Suprapubic skin (tissue), 4 donors: ENCODE measurements at regions not wholly inside any gene's neighbourhood (a gene's known extent, or its start where the extent isn't known, plus 50 kb on each side); places are given as distances from the start of the nearest gene placed in this dataset.

Experiments used
- DNase-seq, 2 donors: peaks; one replicate each; pipeline ENCODE4 v3.0.0-alpha.2; 2019; ENCODE audit warnings: low spot score in 2 of 2
- H3K27ac ChIP-seq: fragments of 200-600 bp; sonication (generic); one replicate; pipeline ENCODE4 v1.5.1; 2019
- H3K27me3 ChIP-seq: fragments of 200-600 bp; sonication (generic); one replicate; pipeline ENCODE4 v1.5.1; 2019
- H3K36me3 ChIP-seq: fragments of 200-600 bp; sonication (generic); one replicate; pipeline ENCODE4 v1.5.1; 2019
- H3K4me1 ChIP-seq: fragments of 200-600 bp; sonication (generic); one replicate; pipeline ENCODE4 v1.5.1; 2019
- H3K4me3 ChIP-seq: fragments of 200-600 bp; sonication (generic); one replicate; pipeline ENCODE4 v1.5.1; 2019; ENCODE audit warnings: mild to moderate bottlenecking
- H3K9me3 ChIP-seq: fragments of 200-600 bp; sonication (generic); one replicate; pipeline ENCODE4 v1.5.1; 2019
- EP300 ChIP-seq: sonication (generic); formaldehyde crosslinking; IDR thresholded peaks from one replicate; pipeline ENCODE4 v1.6.1; 2017; ENCODE audit warnings: antibody characterized with exemption
- POLR2A ChIP-seq, 2 donors: fragments of 450-650 bp; IDR thresholded peaks; one replicate each; pipeline ENCODE4 v1.6.1; 2017; ENCODE audit warnings: antibody characterized with exemption in 2 of 2, mild to moderate bottlenecking in 2 of 2, moderate library complexity in 2 of 2
- POLR2AphosphoS5 ChIP-seq, 3 donors: sonication (generic); formaldehyde crosslinking; IDR thresholded peaks; one replicate each; pipeline ENCODE4 v1.6.1; 2017; ENCODE audit warnings: antibody characterized with exemption in 3 of 3
- WGBS: methylation state at CpG from one replicate; pipeline ENCODE4 v1.1.5; 2018; 5-methylcytosine and 5-hydroxymethylcytosine counted together
- TF ChIP-seq, protein P1 (sequence below), 2 donors: fragments of 200-600 bp in 1 of 2; fragments of 450-650 bp in 1 of 2; sonication (generic) in 1 of 2; IDR thresholded peaks; one replicate each; pipeline ENCODE4 v1.5.1; 2016 to 2019; ENCODE audit warnings: antibody characterized with exemption in 2 of 2, mild to moderate bottlenecking in 1 of 2, moderate library complexity in 1 of 2

GRCh38 chr6:169921217-169921616, 169.8 kb downstream of the ERMARD start:
- Histone ChIP-seq H3K36me3 (no peaks in the 10 kb centered on the region), H3K9me3 (no peaks in the 10 kb centered on the region), H3K4me3 (no peak overlapping the region), H3K27ac (no peak overlapping the region), H3K4me1 (no peaks in the 10 kb centered on the region), H3K27me3 (peaks cover 5% of the 10 kb centered on the region)
- DNase-seq, result no peak
- TF ChIP-seq EP300 (no peak), POLR2AphosphoS5 (IDR thresholded peaks at IDR 0.05) (no peak), POLR2A (IDR thresholded peaks at IDR 0.05) (no peak)
- TF ChIP-seq, protein P1, sequence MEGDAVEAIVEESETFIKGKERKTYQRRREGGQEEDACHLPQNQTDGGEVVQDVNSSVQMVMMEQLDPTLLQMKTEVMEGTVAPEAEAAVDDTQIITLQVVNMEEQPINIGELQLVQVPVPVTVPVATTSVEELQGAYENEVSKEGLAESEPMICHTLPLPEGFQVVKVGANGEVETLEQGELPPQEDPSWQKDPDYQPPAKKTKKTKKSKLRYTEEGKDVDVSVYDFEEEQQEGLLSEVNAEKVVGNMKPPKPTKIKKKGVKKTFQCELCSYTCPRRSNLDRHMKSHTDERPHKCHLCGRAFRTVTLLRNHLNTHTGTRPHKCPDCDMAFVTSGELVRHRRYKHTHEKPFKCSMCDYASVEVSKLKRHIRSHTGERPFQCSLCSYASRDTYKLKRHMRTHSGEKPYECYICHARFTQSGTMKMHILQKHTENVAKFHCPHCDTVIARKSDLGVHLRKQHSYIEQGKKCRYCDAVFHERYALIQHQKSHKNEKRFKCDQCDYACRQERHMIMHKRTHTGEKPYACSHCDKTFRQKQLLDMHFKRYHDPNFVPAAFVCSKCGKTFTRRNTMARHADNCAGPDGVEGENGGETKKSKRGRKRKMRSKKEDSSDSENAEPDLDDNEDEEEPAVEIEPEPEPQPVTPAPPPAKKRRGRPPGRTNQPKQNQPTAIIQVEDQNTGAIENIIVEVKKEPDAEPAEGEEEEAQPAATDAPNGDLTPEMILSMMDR (IDR thresholded peaks at IDR 0.05), result no peak
- WGBS, result 89% methylated on average over 20 of the region's 20 CpGs

- Histone ChIP-seq H3K4me3 (no peak overlapping the region), H3K27ac (no peak overlapping the region), H3K4me1 (no peaks in the 10 kb centered on the region), H3K9me3 (no peaks in the 10 kb centered on the region), H3K27me3 (peaks cover 5% of the 10 kb centered on the region), H3K36me3 (no peaks in the 10 kb centered on the region)
- WGBS, result 84% methylated on average over 11 of the region's 11 CpGs
- TF ChIP-seq POLR2A (IDR thresholded peaks at IDR 0.05), result no peak
- no peak for TF ChIP-seq EP300
- TF ChIP-seq POLR2AphosphoS5 (IDR thresholded peaks at IDR 0.05), result no peak
- TF ChIP-seq, protein P1 (IDR thresholded peaks at IDR 0.05), result no peak
- no peak for DNase-seq
These were observed 169.1 kb downstream of the ERMARD start for GRCh38 chr6:169920359-169921020.

DNA sequence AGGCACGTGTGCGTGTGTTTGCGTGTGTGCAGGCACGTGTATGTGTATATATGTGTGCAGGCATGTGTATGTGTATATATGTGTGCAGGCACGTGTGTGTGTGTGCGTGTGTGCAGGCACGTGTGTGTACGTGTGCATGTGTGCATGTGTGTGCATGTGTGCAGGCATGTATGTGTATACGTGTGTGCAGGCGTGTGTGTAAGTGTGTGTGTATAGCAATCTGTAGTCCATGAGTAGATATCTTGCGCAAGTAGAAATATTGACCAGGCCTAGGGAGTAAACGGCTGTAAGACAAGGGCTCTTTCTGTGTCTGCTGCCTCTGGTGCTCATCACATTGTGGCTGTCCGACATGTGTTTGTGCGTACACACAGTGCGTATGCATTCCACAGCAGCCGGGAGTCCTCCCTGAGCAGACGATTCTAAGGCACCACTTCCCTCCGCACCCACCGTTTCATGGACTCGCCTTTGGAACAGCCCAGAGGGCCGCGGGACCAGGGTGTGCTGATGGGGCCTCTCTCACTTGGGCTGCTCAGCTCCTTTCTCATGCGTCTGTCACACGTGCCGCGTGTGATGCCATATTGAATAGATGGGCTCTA, 167.6 kb downstream of the ERMARD start:
- Histone ChIP-seq H3K27ac (no peak overlapping the region), H3K4me3 (no peak overlapping the region), H3K9me3 (no peaks in the 10 kb centered on the region), H3K4me1 (no peaks in the 10 kb centered on the region), H3K36me3 (no peaks in the 10 kb centered on the region), H3K27me3 (peaks cover 5% of the 10 kb centered on the region)
- DNase-seq, result no peak
- TF ChIP-seq EP300 (no peak), POLR2A (IDR thresholded peaks at IDR 0.05) (no peak), POLR2AphosphoS5 (IDR thresholded peaks at IDR 0.05) (no peak)
- TF ChIP-seq, protein P1 (IDR thresholded peaks at IDR 0.05), result no peak
- 94% methylated on average over 23 of the region's 26 CpGs for whole genome bisulfite sequencing

DNA sequence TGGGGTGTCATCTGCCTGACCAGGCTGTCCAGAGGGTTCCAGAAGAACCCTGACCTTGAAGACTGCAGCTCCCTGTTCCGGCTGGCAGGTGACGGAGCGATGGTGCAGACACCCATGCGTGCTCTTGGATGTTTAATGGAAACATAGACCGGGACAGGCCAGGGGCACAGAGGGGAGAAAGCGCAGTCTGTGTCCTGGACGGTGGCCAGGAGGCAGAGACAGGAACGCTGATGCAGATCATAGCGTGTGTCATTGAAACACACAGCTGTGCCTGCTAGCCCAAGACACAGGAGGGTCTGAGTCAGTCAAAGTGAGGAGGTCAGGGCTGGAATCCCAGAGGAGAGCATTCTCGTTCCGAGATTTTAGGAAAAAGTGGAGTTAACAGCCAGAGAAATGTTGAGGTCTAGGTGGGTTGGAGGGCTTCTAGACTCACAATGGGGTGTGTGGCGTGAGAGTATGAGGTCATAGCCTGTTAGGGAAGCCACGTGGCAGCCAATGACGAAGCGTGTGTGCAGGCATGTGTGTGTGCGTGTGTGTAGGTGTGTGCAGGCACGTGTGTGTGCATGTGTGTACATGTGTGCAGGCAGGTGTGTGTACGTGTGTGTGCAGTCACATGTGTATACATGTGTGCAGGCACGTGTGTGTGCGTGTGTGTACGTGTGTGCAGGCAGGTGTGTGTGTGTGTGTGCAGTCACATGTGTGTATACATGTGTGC, 167.0 kb downstream of the ERMARD start:
- Histone ChIP-seq H3K27ac (no peak overlapping the region), H3K9me3 (no peaks in the 10 kb centered on the region), H3K4me3 (no peak overlapping the region), H3K36me3 (no peaks in the 10 kb centered on the region), H3K4me1 (no peaks in the 10 kb centered on the region), H3K27me3 (peaks cover 5% of the 10 kb centered on the region)
- peak in 1 of 2 donors; percentile 58 for DNase-seq
- TF ChIP-seq POLR2A (IDR thresholded peaks at IDR 0.05) (no peak), POLR2AphosphoS5 (IDR thresholded peaks at IDR 0.05) (no peak), EP300 (no peak)
- TF ChIP-seq, protein P1 (IDR thresholded peaks at IDR 0.05), result no peak
- WGBS, result 84% methylated on average over 21 of the region's 21 CpGs

GRCh38 chr6:169917153-169917552, 165.7 kb downstream of the ERMARD start:
- TF ChIP-seq EP300 (no peak), POLR2AphosphoS5 (IDR thresholded peaks at IDR 0.05) (no peak), POLR2A (IDR thresholded peaks at IDR 0.05) (no peak)
- TF ChIP-seq, protein P1 (IDR thresholded peaks at IDR 0.05), result no peak
- Histone ChIP-seq H3K36me3 (no peaks in the 10 kb centered on the region), H3K27ac (no peak overlapping the region), H3K4me1 (peaks cover 2% of the 10 kb centered on the region), H3K27me3 (peaks cover 5% of the 10 kb centered on the region), H3K4me3 (no peak overlapping the region), H3K9me3 (no peaks in the 10 kb centered on the region)
- 100% methylated on average over 3 of the region's 3 CpGs for WGBS
- no peak for DNase-seq
